ENCODE measurements at regions not wholly inside any gene's neighbourhood (a gene's known extent, or its start where the extent isn't known, plus 50 kb on each side); places are given as distances from the start of the nearest gene placed in this dataset.
A peak's percentile ranks its signal among the peaks of the same experiment; 100 is the strongest.

DNA sequence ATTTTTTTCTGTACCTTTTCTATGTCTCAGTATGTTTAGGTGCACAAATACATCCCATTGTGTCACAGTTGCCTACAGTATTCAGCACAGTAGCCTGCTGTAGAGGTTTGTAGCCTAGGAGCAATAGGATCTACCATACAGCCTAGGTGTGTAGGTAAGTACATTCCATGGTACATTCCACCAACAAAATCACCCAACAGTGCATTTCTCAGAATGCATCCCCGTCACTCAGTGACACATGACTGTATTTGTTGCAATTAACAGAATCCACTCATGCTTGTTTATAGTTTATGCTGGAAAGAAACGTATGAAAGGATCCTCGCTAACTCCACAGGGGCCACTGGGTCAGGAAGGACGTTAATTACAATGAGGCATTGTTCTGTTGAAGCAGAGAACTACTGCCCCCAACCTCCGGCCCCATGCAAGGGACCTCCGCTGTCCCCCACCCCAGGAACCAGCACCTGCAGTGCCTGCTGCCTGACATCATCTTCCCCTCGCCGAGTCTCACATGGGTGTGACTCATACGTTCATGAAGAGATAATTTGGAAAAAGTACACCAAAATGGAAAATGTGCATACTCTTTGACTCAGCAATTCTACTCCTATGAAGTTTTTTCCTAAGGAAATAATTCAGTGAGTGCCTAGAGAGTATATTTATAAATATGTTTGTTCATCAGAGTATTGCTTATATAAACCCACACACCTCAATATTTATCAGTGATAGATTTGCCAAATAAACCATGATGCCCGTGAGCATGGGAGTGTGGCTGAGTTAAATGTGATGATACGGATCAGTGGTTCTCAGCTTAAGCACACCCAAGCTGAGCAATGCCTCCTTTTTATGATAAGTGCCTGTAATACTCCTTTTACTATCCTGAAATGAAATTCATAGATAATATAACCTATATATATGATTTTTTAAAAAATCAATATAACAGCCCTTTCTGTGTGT, 156.4 kb upstream of the ECI2 start (continued):
- TF ChIP-seq, protein P1, sequence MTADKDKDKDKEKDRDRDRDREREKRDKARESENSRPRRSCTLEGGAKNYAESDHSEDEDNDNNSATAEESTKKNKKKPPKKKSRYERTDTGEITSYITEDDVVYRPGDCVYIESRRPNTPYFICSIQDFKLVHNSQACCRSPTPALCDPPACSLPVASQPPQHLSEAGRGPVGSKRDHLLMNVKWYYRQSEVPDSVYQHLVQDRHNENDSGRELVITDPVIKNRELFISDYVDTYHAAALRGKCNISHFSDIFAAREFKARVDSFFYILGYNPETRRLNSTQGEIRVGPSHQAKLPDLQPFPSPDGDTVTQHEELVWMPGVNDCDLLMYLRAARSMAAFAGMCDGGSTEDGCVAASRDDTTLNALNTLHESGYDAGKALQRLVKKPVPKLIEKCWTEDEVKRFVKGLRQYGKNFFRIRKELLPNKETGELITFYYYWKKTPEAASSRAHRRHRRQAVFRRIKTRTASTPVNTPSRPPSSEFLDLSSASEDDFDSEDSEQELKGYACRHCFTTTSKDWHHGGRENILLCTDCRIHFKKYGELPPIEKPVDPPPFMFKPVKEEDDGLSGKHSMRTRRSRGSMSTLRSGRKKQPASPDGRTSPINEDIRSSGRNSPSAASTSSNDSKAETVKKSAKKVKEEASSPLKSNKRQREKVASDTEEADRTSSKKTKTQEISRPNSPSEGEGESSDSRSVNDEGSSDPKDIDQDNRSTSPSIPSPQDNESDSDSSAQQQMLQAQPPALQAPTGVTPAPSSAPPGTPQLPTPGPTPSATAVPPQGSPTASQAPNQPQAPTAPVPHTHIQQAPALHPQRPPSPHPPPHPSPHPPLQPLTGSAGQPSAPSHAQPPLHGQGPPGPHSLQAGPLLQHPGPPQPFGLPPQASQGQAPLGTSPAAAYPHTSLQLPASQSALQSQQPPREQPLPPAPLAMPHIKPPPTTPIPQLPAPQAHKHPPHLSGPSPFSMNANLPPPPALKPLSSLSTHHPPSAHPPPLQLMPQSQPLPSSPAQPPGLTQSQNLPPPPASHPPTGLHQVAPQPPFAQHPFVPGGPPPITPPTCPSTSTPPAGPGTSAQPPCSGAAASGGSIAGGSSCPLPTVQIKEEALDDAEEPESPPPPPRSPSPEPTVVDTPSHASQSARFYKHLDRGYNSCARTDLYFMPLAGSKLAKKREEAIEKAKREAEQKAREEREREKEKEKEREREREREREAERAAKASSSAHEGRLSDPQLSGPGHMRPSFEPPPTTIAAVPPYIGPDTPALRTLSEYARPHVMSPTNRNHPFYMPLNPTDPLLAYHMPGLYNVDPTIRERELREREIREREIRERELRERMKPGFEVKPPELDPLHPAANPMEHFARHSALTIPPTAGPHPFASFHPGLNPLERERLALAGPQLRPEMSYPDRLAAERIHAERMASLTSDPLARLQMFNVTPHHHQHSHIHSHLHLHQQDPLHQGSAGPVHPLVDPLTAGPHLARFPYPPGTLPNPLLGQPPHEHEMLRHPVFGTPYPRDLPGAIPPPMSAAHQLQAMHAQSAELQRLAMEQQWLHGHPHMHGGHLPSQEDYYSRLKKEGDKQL (CRISPR knock-in tag; IDR thresholded peaks at IDR 0.05; ENCODE audit: borderline replicate concordance): no peak
- TF ChIP-seq ZNF324 (CRISPR knock-in tag; IDR thresholded peaks at IDR 0.05): no peak
- peak; percentile 23 for TF ChIP-seq RBBP5 (IDR thresholded peaks at IDR 0.05; ENCODE audit: borderline replicate concordance, insufficient read depth, low read length, poor library complexity, severe bottlenecking)
- no peak for TF ChIP-seq NR3C1 (CRISPR knock-in tag; IDR thresholded peaks at IDR 0.05)
- no peak for TF ChIP-seq SREBF2 (CRISPR knock-in tag; IDR thresholded peaks at IDR 0.05)
- TF ChIP-seq ZBTB1 (CRISPR knock-in tag; IDR thresholded peaks at IDR 0.05; ENCODE audit: borderline replicate concordance, low read depth): no peak
- no peak for TF ChIP-seq ZNF699 (CRISPR knock-in tag; IDR thresholded peaks at IDR 0.05; ENCODE audit: insufficient replicate concordance)
- no peak for TF ChIP-seq ZSCAN29 (IDR thresholded peaks at IDR 0.05)
- TF ChIP-seq HNRNPLL (IDR thresholded peaks at IDR 0.05; ENCODE audit: low read depth, low read length, poor library complexity, severe bottlenecking): no peak
- peak; percentile 78 for TF ChIP-seq FOXJ2 (tag; IDR thresholded peaks at IDR 0.05)
- peak; percentile 2 for TF ChIP-seq MEIS2 (IDR thresholded peaks at IDR 0.05; ENCODE audit: partially characterized antibody)
- TF ChIP-seq NFYB (IDR thresholded peaks at IDR 0.05; ENCODE audit: extremely low read depth, insufficient read length): no peak
- no peak for TF ChIP-seq ARNT (IDR thresholded peaks at IDR 0.05)
- TF ChIP-seq, protein P2, sequence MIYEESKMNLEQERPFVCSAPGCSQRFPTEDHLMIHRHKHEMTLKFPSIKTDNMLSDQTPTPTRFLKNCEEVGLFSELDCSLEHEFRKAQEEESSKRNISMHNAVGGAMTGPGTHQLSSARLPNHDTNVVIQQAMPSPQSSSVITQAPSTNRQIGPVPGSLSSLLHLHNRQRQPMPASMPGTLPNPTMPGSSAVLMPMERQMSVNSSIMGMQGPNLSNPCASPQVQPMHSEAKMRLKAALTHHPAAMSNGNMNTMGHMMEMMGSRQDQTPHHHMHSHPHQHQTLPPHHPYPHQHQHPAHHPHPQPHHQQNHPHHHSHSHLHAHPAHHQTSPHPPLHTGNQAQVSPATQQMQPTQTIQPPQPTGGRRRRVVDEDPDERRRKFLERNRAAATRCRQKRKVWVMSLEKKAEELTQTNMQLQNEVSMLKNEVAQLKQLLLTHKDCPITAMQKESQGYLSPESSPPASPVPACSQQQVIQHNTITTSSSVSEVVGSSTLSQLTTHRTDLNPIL (CRISPR knock-in tag; IDR thresholded peaks at IDR 0.05): no peak
- TF ChIP-seq, protein P3, sequence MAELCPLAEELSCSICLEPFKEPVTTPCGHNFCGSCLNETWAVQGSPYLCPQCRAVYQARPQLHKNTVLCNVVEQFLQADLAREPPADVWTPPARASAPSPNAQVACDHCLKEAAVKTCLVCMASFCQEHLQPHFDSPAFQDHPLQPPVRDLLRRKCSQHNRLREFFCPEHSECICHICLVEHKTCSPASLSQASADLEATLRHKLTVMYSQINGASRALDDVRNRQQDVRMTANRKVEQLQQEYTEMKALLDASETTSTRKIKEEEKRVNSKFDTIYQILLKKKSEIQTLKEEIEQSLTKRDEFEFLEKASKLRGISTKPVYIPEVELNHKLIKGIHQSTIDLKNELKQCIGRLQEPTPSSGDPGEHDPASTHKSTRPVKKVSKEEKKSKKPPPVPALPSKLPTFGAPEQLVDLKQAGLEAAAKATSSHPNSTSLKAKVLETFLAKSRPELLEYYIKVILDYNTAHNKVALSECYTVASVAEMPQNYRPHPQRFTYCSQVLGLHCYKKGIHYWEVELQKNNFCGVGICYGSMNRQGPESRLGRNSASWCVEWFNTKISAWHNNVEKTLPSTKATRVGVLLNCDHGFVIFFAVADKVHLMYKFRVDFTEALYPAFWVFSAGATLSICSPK (IDR thresholded peaks at IDR 0.05; ENCODE audit: borderline replicate concordance): no peak

Data from K562 (cell line).